Tibial nerve (tissue), 4 donors: ENCODE measurements at regions not wholly inside any gene's neighbourhood (a gene's known extent, or its start where the extent isn't known, plus 50 kb on each side); places are given as distances from the start of the nearest gene placed in this dataset.

Source experiments
- EP300 ChIP-seq, 2 donors: sonication (generic); formaldehyde crosslinking; IDR thresholded peaks; one replicate each; pipeline ENCODE4 v1.6.1; 2017; ENCODE audit warnings: antibody characterized with exemption in 2 of 2, mild to moderate bottlenecking in 1 of 2
- POLR2A ChIP-seq, 2 donors: fragments of 450-650 bp; IDR thresholded peaks; one replicate each; pipeline ENCODE4 v1.6.1; 2017; ENCODE audit warnings: antibody characterized with exemption in 2 of 2, mild to moderate bottlenecking in 2 of 2, moderate library complexity in 2 of 2
- TF ChIP-seq, protein P1 (sequence below), 5 experiments: fragments of 200-600 bp in 3 of 5; fragments of 450-650 bp in 2 of 5; sonication (generic) in 3 of 5; IDR thresholded peaks; one replicate each; pipeline ENCODE4 v1.5.1; 2016 to 2019; ENCODE audit warnings: antibody characterized with exemption in 5 of 5, mild to moderate bottlenecking in 3 of 5, moderate library complexity in 2 of 5

DNA sequence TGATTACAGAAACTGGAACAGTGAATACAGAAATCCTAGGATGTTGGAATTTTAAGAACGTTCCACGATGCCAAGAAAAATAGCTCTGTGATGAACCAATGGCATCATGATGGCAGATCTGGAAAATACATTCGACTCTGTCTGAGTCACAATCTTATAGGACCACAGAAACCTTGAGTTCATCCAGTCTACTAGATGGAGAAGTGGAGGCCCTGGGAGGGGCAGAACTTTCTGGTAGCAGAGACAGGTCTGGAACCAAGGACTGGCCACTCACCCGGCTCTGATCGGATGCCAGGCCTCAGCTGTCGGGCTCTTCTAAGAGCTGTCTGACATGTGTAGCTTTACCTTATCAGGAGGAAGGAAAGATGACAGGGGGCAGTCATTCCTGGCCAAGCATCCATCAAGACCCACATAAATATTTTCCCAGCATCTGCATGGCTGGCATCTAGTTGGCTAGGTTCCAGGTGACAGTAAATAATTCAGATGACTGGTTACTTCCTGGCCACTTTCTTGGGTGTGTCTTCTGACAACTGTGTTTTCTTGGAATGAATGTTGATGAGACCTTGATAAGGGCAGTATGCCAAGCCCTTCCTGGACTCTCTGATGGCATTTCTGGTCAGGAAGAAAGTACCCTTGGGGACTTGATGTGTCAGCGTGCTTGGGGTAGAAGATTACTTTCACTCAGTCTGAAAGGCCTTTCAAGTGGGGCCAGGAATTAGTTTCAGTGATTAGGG is 72.6 kb upstream of the TRABD2B start:
- TF ChIP-seq, protein P1, sequence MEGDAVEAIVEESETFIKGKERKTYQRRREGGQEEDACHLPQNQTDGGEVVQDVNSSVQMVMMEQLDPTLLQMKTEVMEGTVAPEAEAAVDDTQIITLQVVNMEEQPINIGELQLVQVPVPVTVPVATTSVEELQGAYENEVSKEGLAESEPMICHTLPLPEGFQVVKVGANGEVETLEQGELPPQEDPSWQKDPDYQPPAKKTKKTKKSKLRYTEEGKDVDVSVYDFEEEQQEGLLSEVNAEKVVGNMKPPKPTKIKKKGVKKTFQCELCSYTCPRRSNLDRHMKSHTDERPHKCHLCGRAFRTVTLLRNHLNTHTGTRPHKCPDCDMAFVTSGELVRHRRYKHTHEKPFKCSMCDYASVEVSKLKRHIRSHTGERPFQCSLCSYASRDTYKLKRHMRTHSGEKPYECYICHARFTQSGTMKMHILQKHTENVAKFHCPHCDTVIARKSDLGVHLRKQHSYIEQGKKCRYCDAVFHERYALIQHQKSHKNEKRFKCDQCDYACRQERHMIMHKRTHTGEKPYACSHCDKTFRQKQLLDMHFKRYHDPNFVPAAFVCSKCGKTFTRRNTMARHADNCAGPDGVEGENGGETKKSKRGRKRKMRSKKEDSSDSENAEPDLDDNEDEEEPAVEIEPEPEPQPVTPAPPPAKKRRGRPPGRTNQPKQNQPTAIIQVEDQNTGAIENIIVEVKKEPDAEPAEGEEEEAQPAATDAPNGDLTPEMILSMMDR (IDR thresholded peaks at IDR 0.05) = no peak
- TF ChIP-seq POLR2A (IDR thresholded peaks at IDR 0.05) (no peak), EP300 (IDR thresholded peaks at IDR 0.05) (peak in 1 of 2 donors; percentile 48)
